Kidney epithelial cell (primary cell): ENCODE measurements at regions not wholly inside any gene's neighbourhood (a gene's known extent, or its start where the extent isn't known, plus 50 kb on each side); places are given as distances from the start of the nearest gene placed in this dataset.

ENCODE experiments used
- DNase-seq: peaks from one replicate; pipeline ENCODE4 v3.0.0-alpha.2; 2010; ENCODE audit warnings: low read depth
- H3K27me3 ChIP-seq: 2 replicates; pipeline ENCODE4 v1.6.0; 2011; ENCODE audit warnings: low read length; ENCODE audit not compliant: control insufficient read depth, insufficient read depth
- H3K36me3 ChIP-seq: 2 replicates; pipeline ENCODE4 v1.5.1; 2011; ENCODE audit warnings: low read length; ENCODE audit not compliant: control insufficient read depth, insufficient read depth
- H3K4me3 ChIP-seq: 2 replicates; pipeline ENCODE4 v1.5.1; 2011; ENCODE audit warnings: low read depth, mild to moderate bottlenecking, control low read depth, low read length
- TF ChIP-seq, protein P1 (sequence below): IDR thresholded peaks from 2 replicates; pipeline ENCODE4 v1.5.1; 2011; ENCODE audit warnings: mild to moderate bottlenecking, moderate library complexity, low read length, control low read depth, inconsistent platforms; ENCODE audit not compliant: insufficient read depth, poor library complexity, severe bottlenecking

- no peak overlapping the region for H3K4me3 ChIP-seq
- no peak for DNase-seq
- H3K27me3 ChIP-seq, result no peaks in the 10 kb centered on the region
- no peaks in the 10 kb centered on the region for H3K36me3 ChIP-seq
- TF ChIP-seq, protein P1, sequence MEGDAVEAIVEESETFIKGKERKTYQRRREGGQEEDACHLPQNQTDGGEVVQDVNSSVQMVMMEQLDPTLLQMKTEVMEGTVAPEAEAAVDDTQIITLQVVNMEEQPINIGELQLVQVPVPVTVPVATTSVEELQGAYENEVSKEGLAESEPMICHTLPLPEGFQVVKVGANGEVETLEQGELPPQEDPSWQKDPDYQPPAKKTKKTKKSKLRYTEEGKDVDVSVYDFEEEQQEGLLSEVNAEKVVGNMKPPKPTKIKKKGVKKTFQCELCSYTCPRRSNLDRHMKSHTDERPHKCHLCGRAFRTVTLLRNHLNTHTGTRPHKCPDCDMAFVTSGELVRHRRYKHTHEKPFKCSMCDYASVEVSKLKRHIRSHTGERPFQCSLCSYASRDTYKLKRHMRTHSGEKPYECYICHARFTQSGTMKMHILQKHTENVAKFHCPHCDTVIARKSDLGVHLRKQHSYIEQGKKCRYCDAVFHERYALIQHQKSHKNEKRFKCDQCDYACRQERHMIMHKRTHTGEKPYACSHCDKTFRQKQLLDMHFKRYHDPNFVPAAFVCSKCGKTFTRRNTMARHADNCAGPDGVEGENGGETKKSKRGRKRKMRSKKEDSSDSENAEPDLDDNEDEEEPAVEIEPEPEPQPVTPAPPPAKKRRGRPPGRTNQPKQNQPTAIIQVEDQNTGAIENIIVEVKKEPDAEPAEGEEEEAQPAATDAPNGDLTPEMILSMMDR, result no peak
Measured at GRCh38 chr7:46011059-46011458, 90.0 kb upstream of the IGFBP3 start.

DNA sequence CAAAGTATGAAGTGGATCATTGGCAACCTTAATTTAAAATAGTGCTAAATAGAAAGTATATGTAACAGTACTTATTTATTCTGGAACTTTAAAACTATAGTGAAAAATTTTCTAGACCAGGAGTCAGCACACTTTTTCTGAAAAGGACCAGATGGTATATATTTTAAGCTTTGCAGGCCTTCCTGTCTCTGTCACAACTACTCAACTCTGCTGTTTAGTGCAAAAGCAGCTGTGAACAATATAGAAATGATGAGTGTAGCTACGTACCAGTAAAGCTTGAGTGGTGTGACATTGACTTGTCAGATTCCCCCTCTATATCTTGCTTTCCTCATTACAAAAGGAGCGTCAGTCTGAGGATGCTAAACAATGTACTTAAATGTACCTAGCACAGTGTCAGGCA, 88.1 kb upstream of the IGFBP3 start:
- Histone ChIP-seq H3K27me3 (no peaks in the 10 kb centered on the region), H3K36me3 (no peaks in the 10 kb centered on the region), H3K4me3 (no peak overlapping the region)
- TF ChIP-seq, protein P1, result no peak
- DNase-seq, result no peak

DNA sequence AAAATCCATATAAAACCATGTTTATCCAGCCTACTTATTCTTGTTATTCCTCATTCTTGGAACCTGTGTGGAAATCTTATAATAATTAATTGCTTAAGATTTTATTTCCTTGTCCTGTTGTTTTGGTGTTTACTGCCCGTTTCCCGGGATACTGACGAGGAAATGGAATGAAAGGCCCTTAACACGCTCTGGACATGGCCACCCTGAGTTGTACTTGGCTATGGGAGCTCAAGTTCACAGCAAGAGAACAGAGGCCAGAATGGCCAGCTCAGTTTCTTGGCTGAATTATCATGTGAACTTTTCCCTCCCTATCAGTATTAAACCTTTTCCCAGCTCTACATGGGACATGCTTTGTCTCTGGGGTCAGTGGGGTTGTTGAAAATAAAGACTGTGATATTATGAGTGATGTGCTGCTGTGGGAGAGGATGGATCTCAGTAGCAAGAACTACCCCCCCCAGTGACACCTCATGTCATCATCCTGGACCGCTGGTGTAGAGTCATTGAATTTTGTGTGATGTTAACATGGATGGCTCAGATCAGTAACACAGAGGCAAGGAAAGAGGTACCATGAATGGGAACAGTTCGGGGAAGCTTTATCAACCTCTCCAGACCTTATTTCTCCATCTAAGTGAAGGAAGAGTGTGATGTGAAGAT, 87.0 kb upstream of the IGFBP3 start:
- Histone ChIP-seq H3K36me3 (no peaks in the 10 kb centered on the region), H3K4me3 (no peak overlapping the region), H3K27me3 (no peaks in the 10 kb centered on the region)
- no peak for DNase-seq
- TF ChIP-seq, protein P1, result no peak

DNA sequence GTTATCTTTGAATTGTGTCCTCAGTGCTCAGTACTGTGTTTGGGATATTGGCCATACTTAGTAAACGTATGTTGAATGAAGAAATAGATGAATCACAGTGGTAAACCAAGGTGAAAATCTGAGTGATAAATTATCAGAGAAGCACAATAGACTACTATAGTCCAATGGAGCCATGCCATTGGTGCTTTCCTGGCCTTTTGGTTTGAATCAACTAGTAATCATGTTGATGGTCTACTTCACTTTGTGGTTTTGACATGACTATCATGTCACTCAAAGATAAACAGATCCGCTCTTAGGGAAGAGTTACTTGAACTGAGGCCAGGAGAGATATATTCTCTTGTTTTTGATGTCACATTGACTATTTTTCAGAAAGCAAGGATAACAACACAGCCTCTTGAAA, 86.1 kb upstream of the IGFBP3 start:
- Histone ChIP-seq H3K36me3 (no peaks in the 10 kb centered on the region), H3K27me3 (no peaks in the 10 kb centered on the region), H3K4me3 (no peak overlapping the region)
- DNase-seq, result no peak
- TF ChIP-seq, protein P1, result no peak

DNA sequence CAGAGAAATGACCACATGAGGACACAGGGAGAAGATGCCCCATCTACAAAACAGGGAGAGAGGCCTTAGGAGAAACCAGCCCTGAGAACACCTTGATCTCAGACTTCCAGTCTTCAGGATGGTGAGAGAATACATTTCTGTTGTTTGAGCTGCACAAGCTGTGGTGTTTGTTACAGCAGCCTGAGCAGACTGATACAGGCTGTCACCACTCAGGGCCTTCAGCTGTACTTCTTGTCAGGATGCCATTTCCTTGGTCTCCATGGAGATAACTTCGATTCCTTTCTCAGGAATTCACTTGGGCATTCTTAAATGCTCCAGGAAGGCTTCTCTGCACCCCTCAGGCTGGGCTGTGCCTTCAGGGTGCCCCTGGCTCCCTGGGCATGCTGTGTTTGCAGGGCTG, 85.7 kb upstream of the IGFBP3 start:
- no peak for DNase-seq
- H3K27me3 ChIP-seq, result no peaks in the 10 kb centered on the region
- TF ChIP-seq, protein P1, result no peak
- H3K36me3 ChIP-seq, result no peaks in the 10 kb centered on the region
- no peak overlapping the region for H3K4me3 ChIP-seq

- Histone ChIP-seq H3K27me3 (no peaks in the 10 kb centered on the region), H3K4me3 (no peak overlapping the region), H3K36me3 (no peaks in the 10 kb centered on the region)
- TF ChIP-seq, protein P1, result no peak
- no peak for DNase-seq
Measured at GRCh38 chr7:46006212-46006611, 85.1 kb upstream of the IGFBP3 start.
